CD14-positive monocyte (primary cell): ENCODE measurements at regions not wholly inside any gene's neighbourhood (a gene's known extent, or its start where the extent isn't known, plus 50 kb on each side); places are given as distances from the start of the nearest gene placed in this dataset.

Experiments used
- DNase-seq, 3 donors: peaks; one replicate each; pipeline ENCODE4 v3.0.0-alpha.2; 2011 to 2022
- H2AFZ ChIP-seq: 2 replicates; pipeline ENCODE4 v1.6.0; 2012; ENCODE audit warnings: mild to moderate bottlenecking, low read depth, low read length, inconsistent platforms; ENCODE audit not compliant: insufficient read depth, poor library complexity, severe bottlenecking
- H3K27ac ChIP-seq, 2 donors: 1 replicate in 1 of 2; 2 replicates in 1 of 2; pipeline ENCODE4 v1.5.1; 2012 to 2013; ENCODE audit warnings: low read length in 2 of 2, control low read depth in 1 of 2, inconsistent platforms in 1 of 2, low read depth in 1 of 2, mild to moderate bottlenecking in 1 of 2
- H3K27me3 ChIP-seq, 2 donors: one replicate each; pipeline versions ENCODE4 v1.6.0 to v1.6.1; 2011 to 2013; ENCODE audit warnings: low read length in 2 of 2; ENCODE audit not compliant: control insufficient read depth in 2 of 2, insufficient read depth in 2 of 2
- H3K36me3 ChIP-seq, 2 donors: replicated peaks in 1 of 2; 1 replicate in 1 of 2; 2 replicates in 1 of 2; pipeline versions ENCODE4 v1.5.1 to v1.6.1; 2012 to 2013; ENCODE audit warnings: low read length in 2 of 2, control low read depth in 1 of 2, inconsistent platforms in 1 of 2, mild to moderate bottlenecking in 1 of 2; ENCODE audit not compliant: insufficient read depth in 2 of 2, control insufficient read depth in 1 of 2
- H3K4me1 ChIP-seq, 2 donors: 1 replicate in 1 of 2; 2 replicates in 1 of 2; pipeline versions ENCODE4 v1.5.1 to v1.6.1; 2012 to 2013; ENCODE audit warnings: low read length in 2 of 2, control low read depth in 1 of 2, inconsistent platforms in 1 of 2, mild to moderate bottlenecking in 1 of 2, moderate library complexity in 1 of 2; ENCODE audit not compliant: insufficient read depth in 2 of 2, control insufficient read depth in 1 of 2
- H3K4me2 ChIP-seq: replicated peaks from 2 replicates; pipeline ENCODE3; 2012; ENCODE audit warnings: low read length, moderate library complexity, mild to moderate bottlenecking; ENCODE audit not compliant: poor library complexity, severe bottlenecking; ENCODE audit errors: extremely low read depth
- H3K4me3 ChIP-seq, 3 experiments: fragments of 200-600 bp in 1 of 3; sonication (generic) in 1 of 3; replicated peaks in 1 of 3; 1 replicate in 2 of 3; 2 replicates in 1 of 3; pipeline ENCODE4 v1.5.1; 2011 to 2013; ENCODE audit warnings: low read length in 3 of 3, mild to moderate bottlenecking in 3 of 3, control low read depth in 2 of 3, low read depth in 2 of 3, inconsistent platforms in 1 of 3, moderate library complexity in 1 of 3
- H3K79me2 ChIP-seq: 2 replicates; pipeline ENCODE4 v1.6.0; 2012; ENCODE audit warnings: mild to moderate bottlenecking, control low read depth, inconsistent platforms, low read length, moderate library complexity; ENCODE audit not compliant: insufficient read depth
- H3K9ac ChIP-seq: 2 replicates; pipeline ENCODE4 v1.6.0; 2017; ENCODE audit warnings: low read length, mild to moderate bottlenecking; ENCODE audit not compliant: insufficient read depth, poor library complexity, severe bottlenecking
- H3K9me3 ChIP-seq, 2 donors: replicated peaks in 1 of 2; 1 replicate in 1 of 2; 2 replicates in 1 of 2; pipeline versions ENCODE4 v1.5.1 to v1.6.1; 2012 to 2013; ENCODE audit warnings: low read length in 2 of 2, control low read depth in 1 of 2; ENCODE audit not compliant: control insufficient read depth in 1 of 2, insufficient read depth in 1 of 2
- H4K20me1 ChIP-seq: 2 replicates; pipeline ENCODE4 v1.6.0; 2012; ENCODE audit warnings: mild to moderate bottlenecking, low read length, control low read depth, moderate library complexity; ENCODE audit not compliant: insufficient read depth
- H3K27ac Mint-ChIP-seq, 7 donors: one replicate each; pipeline ENCODE4 v1.8.0; 2020; ENCODE audit warnings: mild to moderate bottlenecking in 7 of 7, mixed read lengths in 7 of 7, moderate library complexity in 6 of 7, inconsistent platforms in 2 of 7
- H3K27me3 Mint-ChIP-seq, 3 donors: one replicate each; pipeline ENCODE4 v1.8.0; 2021 to 2022; ENCODE audit warnings: low read depth in 3 of 3, mild to moderate bottlenecking in 3 of 3, mixed read lengths in 3 of 3, moderate library complexity in 3 of 3, inconsistent platforms in 1 of 3
- H3K36me3 Mint-ChIP-seq, 2 donors: one replicate each; pipeline ENCODE4 v1.8.0; 2020; ENCODE audit warnings: mixed read lengths in 2 of 2, inconsistent platforms in 1 of 2, mild to moderate bottlenecking in 1 of 2
- H3K4me1 Mint-ChIP-seq: one replicate; pipeline ENCODE4 v1.8.0; 2020; ENCODE audit warnings: mild to moderate bottlenecking, mixed read lengths
- H3K4me3 Mint-ChIP-seq, 2 donors: one replicate each; pipeline ENCODE4 v1.8.0; 2020; ENCODE audit warnings: mild to moderate bottlenecking in 2 of 2, mixed read lengths in 2 of 2, moderate library complexity in 1 of 2
- H3K9me3 Mint-ChIP-seq, 7 donors: one replicate each; pipeline ENCODE4 v1.8.0; 2020 to 2022; ENCODE audit warnings: mixed read lengths in 7 of 7, mild to moderate bottlenecking in 6 of 7, moderate library complexity in 6 of 7, inconsistent platforms in 2 of 7
- WGBS: methylation state at CpG from one replicate; pipeline ENCODE4 v1.1.5; 2013; ENCODE audit warnings: missing lambda C conversion rate; ENCODE audit not compliant: insufficient coverage; 5-methylcytosine and 5-hydroxymethylcytosine counted together
- intact Hi-C, 2 donors: fragments of 100-400 bp; cut with micrococcal nuclease; formaldehyde crosslinking; loops; one replicate each; pipeline versions ENCODE4 v1.15.0 to v1.15.1; 2023
- TF ChIP-seq, protein P1 (sequence below): fragments of 200-600 bp; IDR thresholded peaks from one replicate; pipeline ENCODE4 v1.8.0; 2022; ENCODE audit warnings: antibody characterized with exemption, mild to moderate bottlenecking

DNA sequence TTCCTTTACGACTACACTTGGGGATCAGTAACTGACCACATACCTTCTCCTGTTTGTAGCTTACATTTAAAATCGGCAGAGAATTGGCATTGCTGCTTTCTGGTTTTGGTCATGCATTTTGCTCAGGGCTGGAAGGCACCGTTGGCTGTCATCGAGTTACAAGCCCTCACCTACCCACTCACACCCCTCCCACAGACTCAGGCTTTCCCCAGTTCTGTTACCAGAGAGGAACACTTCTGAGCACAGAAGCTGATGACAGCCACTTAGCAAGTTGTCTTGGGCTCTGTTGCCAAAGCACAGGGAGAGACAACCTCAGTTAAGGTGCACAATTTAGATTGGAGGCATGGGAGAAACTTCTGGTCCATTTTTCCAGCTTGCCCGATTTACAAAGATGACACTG is 204.8 kb upstream of the TOPAZ1 start:
- H3K79me2 ChIP-seq: no peaks in the 10 kb centered on the region
- no peak overlapping the region for H2AFZ ChIP-seq
- TF ChIP-seq, protein P1, sequence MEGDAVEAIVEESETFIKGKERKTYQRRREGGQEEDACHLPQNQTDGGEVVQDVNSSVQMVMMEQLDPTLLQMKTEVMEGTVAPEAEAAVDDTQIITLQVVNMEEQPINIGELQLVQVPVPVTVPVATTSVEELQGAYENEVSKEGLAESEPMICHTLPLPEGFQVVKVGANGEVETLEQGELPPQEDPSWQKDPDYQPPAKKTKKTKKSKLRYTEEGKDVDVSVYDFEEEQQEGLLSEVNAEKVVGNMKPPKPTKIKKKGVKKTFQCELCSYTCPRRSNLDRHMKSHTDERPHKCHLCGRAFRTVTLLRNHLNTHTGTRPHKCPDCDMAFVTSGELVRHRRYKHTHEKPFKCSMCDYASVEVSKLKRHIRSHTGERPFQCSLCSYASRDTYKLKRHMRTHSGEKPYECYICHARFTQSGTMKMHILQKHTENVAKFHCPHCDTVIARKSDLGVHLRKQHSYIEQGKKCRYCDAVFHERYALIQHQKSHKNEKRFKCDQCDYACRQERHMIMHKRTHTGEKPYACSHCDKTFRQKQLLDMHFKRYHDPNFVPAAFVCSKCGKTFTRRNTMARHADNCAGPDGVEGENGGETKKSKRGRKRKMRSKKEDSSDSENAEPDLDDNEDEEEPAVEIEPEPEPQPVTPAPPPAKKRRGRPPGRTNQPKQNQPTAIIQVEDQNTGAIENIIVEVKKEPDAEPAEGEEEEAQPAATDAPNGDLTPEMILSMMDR: no peak
- WGBS: 98% methylated on average over 5 of the region's 5 CpGs
- peaks cover 5 to 7% (median 6%) of the 10 kb centered on the region in 3 donors for H3K27me3 Mint-ChIP-seq
- no peaks in the 10 kb centered on the region for H3K36me3 Mint-ChIP-seq
- no peaks in the 10 kb centered on the region for H3K9me3 ChIP-seq
- H3K9ac ChIP-seq: no peak overlapping the region
- H3K4me3 Mint-ChIP-seq: no peak overlapping the region
- H3K27ac ChIP-seq: no peak overlapping the region
- H4K20me1 ChIP-seq: no peaks in the 10 kb centered on the region
- no peaks in the 10 kb centered on the region for H3K4me1 Mint-ChIP-seq
- no peak overlapping the region for H3K27ac Mint-ChIP-seq
- H3K4me1 ChIP-seq: no peaks in the 10 kb centered on the region
- no peak overlapping the region for H3K4me2 ChIP-seq
- H3K36me3 ChIP-seq: no peaks in the 10 kb centered on the region
- H3K27me3 ChIP-seq: no peaks in the 10 kb centered on the region
- H3K4me3 ChIP-seq: no peak overlapping the region
- peaks cover 0 to 2% (median 0%) of the 10 kb centered on the region in 7 donors for H3K9me3 Mint-ChIP-seq
- intact Hi-C loops: no loop called here
- DNase-seq: no peak

DNA sequence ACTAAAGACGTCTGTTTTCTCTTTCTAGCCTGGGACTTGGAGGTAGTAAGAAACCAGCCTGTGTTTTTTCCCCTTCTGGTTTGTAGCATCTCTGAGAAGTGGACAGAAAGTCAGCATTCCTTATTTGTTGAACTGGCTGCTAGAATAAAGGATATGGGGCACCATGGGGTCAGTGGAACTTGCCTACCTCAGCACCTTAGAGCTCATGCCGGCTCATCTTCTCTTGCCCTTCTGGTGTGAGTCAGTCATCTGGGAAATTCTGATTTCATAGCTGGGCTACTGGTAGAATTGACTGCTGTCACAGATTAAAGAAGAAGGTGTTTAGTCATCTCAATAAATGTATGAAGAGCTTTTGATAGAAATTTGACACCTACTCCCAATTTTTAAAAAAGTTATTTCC is 202.7 kb upstream of the TOPAZ1 start:
- intact Hi-C loops: no loop called here
- no peak overlapping the region for H3K27ac Mint-ChIP-seq
- H3K4me2 ChIP-seq: no peak overlapping the region

More for the DNA sequence above, 202.7 kb upstream of the TOPAZ1 start:
- Histone ChIP-seq H3K27me3 (no peaks in the 10 kb centered on the region), H3K27ac (no peak overlapping the region), H3K4me3 (no peak overlapping the region), H3K79me2 (no peaks in the 10 kb centered on the region), H3K9ac (no peak overlapping the region), H3K36me3 (no peaks in the 10 kb centered on the region), H2AFZ (no peak overlapping the region), H4K20me1 (no peaks in the 10 kb centered on the region), H3K9me3 (no peaks in the 10 kb centered on the region), H3K4me1 (no peaks in the 10 kb centered on the region)
- 100% methylated on average over 1 of the region's 2 CpGs for WGBS
- Mint-ChIP-seq H3K36me3 (no peaks in the 10 kb centered on the region), H3K4me1 (no peaks in the 10 kb centered on the region), H3K9me3 (peaks cover 0 to 3% (median 0%) of the 10 kb centered on the region in 7 donors), H3K27me3 (peaks cover 2 to 7% (median 5%) of the 10 kb centered on the region in 3 donors), H3K4me3 (no peak overlapping the region)
- DNase-seq: no peak
- TF ChIP-seq, protein P1: no peak
